ENCODE measurements at regions not wholly inside any gene's neighbourhood (a gene's known extent, or its start where the extent isn't known, plus 50 kb on each side); places are given as distances from the start of the nearest gene placed in this dataset.
"Not testable (repeated sequence)": the region's sequence is repeated elsewhere in the genome, so short reads cannot be mapped to it uniquely, and the experiment has no call there.

GRCh38 chr18:52254367-52254766 is 85.6 kb upstream of the DCC start (continued):
- no peak for TF ChIP-seq ZBTB40 (IDR thresholded peaks at IDR 0.05)
- no peak for TF ChIP-seq ZBTB40 (CRISPR knock-in tag; IDR thresholded peaks at IDR 0.05)
- TF ChIP-seq CHCHD3 (CRISPR knock-in tag; IDR thresholded peaks at IDR 0.05): no peak
- no peak for TF ChIP-seq ZNF561 (CRISPR knock-in tag; conservative IDR thresholded peaks at IDR 0.05)
- TF ChIP-seq, protein P1, sequence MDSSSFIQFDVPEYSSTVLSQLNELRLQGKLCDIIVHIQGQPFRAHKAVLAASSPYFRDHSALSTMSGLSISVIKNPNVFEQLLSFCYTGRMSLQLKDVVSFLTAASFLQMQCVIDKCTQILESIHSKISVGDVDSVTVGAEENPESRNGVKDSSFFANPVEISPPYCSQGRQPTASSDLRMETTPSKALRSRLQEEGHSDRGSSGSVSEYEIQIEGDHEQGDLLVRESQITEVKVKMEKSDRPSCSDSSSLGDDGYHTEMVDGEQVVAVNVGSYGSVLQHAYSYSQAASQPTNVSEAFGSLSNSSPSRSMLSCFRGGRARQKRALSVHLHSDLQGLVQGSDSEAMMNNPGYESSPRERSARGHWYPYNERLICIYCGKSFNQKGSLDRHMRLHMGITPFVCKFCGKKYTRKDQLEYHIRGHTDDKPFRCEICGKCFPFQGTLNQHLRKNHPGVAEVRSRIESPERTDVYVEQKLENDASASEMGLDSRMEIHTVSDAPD (CRISPR knock-in tag; IDR thresholded peaks at IDR 0.05): no peak
- no peak for TF ChIP-seq JUNB (CRISPR knock-in tag; conservative IDR thresholded peaks at IDR 0.05)

DNA sequence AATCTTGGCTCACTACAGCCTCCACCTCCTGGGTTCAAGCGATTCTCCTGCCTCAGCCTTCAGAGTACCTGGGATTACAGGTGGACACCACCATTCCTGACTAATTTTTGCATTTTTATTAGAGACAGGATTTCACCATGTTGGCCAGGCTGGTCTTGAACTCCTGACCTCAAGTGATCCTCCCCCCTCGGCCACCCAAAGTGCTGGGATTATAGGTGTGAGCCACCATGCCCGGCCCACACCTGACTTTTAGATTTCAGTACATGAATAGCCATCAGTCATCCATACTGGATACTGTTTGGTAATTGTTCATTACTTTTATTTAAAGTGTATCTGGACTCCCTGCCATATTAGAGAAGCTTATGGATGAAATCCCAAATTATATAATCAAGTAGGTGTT is 82.6 kb upstream of the DCC start:
- H3K4me1 ChIP-seq (replicated peaks in 1 of 2; ENCODE audit: control insufficient read depth in 2 of 2, insufficient read depth in 2 of 2, low read length in 2 of 2); H3K79me2 ChIP-seq (ENCODE audit: control insufficient read depth, insufficient read depth, low read length); in situ Hi-C loops (cut with MboI); intact Hi-C loops (cut with micrococcal nuclease); FAIRE-seq; DNase-seq (ENCODE audit: extremely low read depth in 1 of 4, low spot score in 3 of 4); BruUV-seq (replicated peaks); CTCF ChIA-PET (ENCODE audit: low intra/inter-chr PET ratio); H3K4me3 ChIP-seq; H3K4me2 ChIP-seq (ENCODE audit: insufficient read depth, low read length); H3K9ac ChIP-seq (ENCODE audit: insufficient read depth in 1 of 2, low read depth in 2 of 2, low read length in 2 of 2); ATAC-seq; H4K20me1 ChIP-seq (replicated peaks; ENCODE audit: control insufficient read depth, insufficient read depth, low read length); H3K27me3 ChIP-seq (ENCODE audit: control insufficient read depth in 2 of 2, insufficient read depth in 2 of 2, low read length in 2 of 2); H2AFZ ChIP-seq (ENCODE audit: low read depth, low read length); H3K27ac ChIP-seq (ENCODE audit: extremely low read depth, low read depth, low read length); H3K36me3 ChIP-seq (ENCODE audit: control insufficient read depth, insufficient read depth, low read length); POLR2A ChIA-PET; H3K9me3 ChIP-seq (replicated peaks; ENCODE audit: control insufficient read depth, insufficient read depth, low read depth, low read length); H3K9me1 ChIP-seq (ENCODE audit: control insufficient read depth, insufficient read depth, low read length): not testable (repeated sequence)
- WGBS (ENCODE audit: insufficient coverage, low coverage, missing lambda C conversion rate): 0% methylated on average over 3 of the region's 3 CpGs

Data from K562 (cell line).